ENCODE measurements at regions not wholly inside any gene's neighbourhood (a gene's known extent, or its start where the extent isn't known, plus 50 kb on each side); places are given as distances from the start of the nearest gene placed in this dataset.
"Not testable (repeated sequence)": the region's sequence is repeated elsewhere in the genome, so short reads cannot be mapped to it uniquely, and the experiment has no call there.

- H3K4me3 ChIP-seq (ENCODE audit: low read length), result no peak overlapping the region
- no peak for TF ChIP-seq CTCF (IDR thresholded peaks at IDR 0.05; ENCODE audit: insufficient read depth, low read depth, low read length, missing control alignments)
- peak; percentile 46 for DNase-seq (ENCODE audit: low read depth)
These were observed 465.9 kb upstream of the ERCC4 start for GRCh38 chr16:13453938-13454553.

GRCh38 chr16:13463619-13464018 is 456.3 kb upstream of the ERCC4 start:
- TF ChIP-seq CTCF (IDR thresholded peaks at IDR 0.05; ENCODE audit: insufficient read depth, low read depth, low read length, missing control alignments), result no peak
- no peak for DNase-seq (ENCODE audit: low read depth)
- no peak overlapping the region for H3K4me3 ChIP-seq (ENCODE audit: low read length)

- no peak for DNase-seq (ENCODE audit: low read depth)
- TF ChIP-seq CTCF (IDR thresholded peaks at IDR 0.05; ENCODE audit: insufficient read depth, low read depth, low read length, missing control alignments), result no peak
- no peak overlapping the region for H3K4me3 ChIP-seq (ENCODE audit: low read length)
These were observed 448.9 kb upstream of the ERCC4 start for GRCh38 chr16:13471036-13471435.

- H3K4me3 ChIP-seq (ENCODE audit: low read length), result no peak overlapping the region
- no peak for TF ChIP-seq CTCF (IDR thresholded peaks at IDR 0.05; ENCODE audit: insufficient read depth, low read depth, low read length, missing control alignments)
- DNase-seq (ENCODE audit: low read depth), result no peak
These were observed 441.0 kb upstream of the ERCC4 start for GRCh38 chr16:13478991-13479390.

GRCh38 chr16:13479549-13479948 is 440.4 kb upstream of the ERCC4 start:
- DNase-seq (ENCODE audit: low read depth), result no peak
- no peak for TF ChIP-seq CTCF (IDR thresholded peaks at IDR 0.05; ENCODE audit: insufficient read depth, low read depth, low read length, missing control alignments)
- no peak overlapping the region for H3K4me3 ChIP-seq (ENCODE audit: low read length)

- no peak overlapping the region for H3K4me3 ChIP-seq (ENCODE audit: low read length)
- TF ChIP-seq CTCF (IDR thresholded peaks at IDR 0.05; ENCODE audit: insufficient read depth, low read depth, low read length, missing control alignments), result no peak
- DNase-seq (ENCODE audit: low read depth), result peak; percentile 16
These were observed 439.2 kb upstream of the ERCC4 start for GRCh38 chr16:13480801-13481200.

GRCh38 chr16:13483121-13483520 is 436.8 kb upstream of the ERCC4 start:
- no peak overlapping the region for H3K4me3 ChIP-seq (ENCODE audit: low read length)
- DNase-seq (ENCODE audit: low read depth), result no peak
- no peak for TF ChIP-seq CTCF (IDR thresholded peaks at IDR 0.05; ENCODE audit: insufficient read depth, low read depth, low read length, missing control alignments)

GRCh38 chr16:13489416-13489815 is 430.5 kb upstream of the ERCC4 start:
- DNase-seq (ENCODE audit: low read depth); H3K4me3 ChIP-seq (ENCODE audit: low read length): not testable (repeated sequence)
